OCI-LY7 (cell line): ENCODE measurements at regions not wholly inside any gene's neighbourhood (a gene's known extent, or its start where the extent isn't known, plus 50 kb on each side); places are given as distances from the start of the nearest gene placed in this dataset.

ENCODE experiments used
- CTCF ChIP-seq: fragments of 200-600 bp; sonication (generic); conservative IDR thresholded peaks from 2 replicates; pipeline ENCODE4 v1.5.1; 2014; ENCODE audit warnings: mild to moderate bottlenecking, antibody characterized with exemption, low read length, moderate library complexity, mixed read lengths
- EZH2phosphoT487 ChIP-seq: fragments of 200-600 bp; sonication (generic); IDR thresholded peaks from 2 replicates; pipeline ENCODE4 v1.6.1; 2018; ENCODE audit warnings: low read depth, borderline replicate concordance, mild to moderate bottlenecking, mixed run types, antibody characterized with exemption, low read length, moderate library complexity, mixed read lengths

DNA sequence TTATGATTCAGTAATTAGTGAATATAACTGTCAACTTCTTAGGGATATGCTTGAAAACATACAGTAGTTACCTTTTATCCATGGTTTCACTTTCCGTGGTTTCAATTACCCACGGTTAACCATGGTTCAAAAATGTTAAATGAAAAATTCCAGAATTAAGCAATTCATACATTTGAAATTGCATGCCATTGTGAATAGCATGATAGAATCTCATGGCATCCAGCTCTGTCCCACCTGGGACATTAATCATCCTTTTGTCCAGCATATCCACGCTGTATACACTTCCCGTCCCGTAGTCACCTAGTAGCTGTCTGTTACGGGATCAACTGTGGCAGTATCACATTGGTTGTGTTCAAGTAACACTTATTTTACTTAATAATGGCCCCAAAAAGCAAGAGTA, 781.7 kb upstream of the CITED2 start:
- no peak for TF ChIP-seq CTCF
- no peak for TF ChIP-seq EZH2phosphoT487
